HUES48 (cell line): ENCODE measurements at regions not wholly inside any gene's neighbourhood (a gene's known extent, or its start where the extent isn't known, plus 50 kb on each side); places are given as distances from the start of the nearest gene placed in this dataset.
"Not testable (repeated sequence)": the region's sequence is repeated elsewhere in the genome, so short reads cannot be mapped to it uniquely, and the experiment has no call there.

Source experiments
- H3K27ac ChIP-seq: one replicate; pipeline ENCODE4 v1.7.0; 2013; ENCODE audit warnings: low read depth, low read length, inconsistent platforms
- H3K27me3 ChIP-seq: 2 replicates; pipeline ENCODE4 v1.6.1; 2013; ENCODE audit warnings: mild to moderate bottlenecking, low read length; ENCODE audit not compliant: control insufficient read depth, insufficient read depth
- H3K36me3 ChIP-seq: 2 replicates; pipeline ENCODE4 v1.6.1; 2013; ENCODE audit warnings: low read length; ENCODE audit not compliant: control insufficient read depth, insufficient read depth
- H3K4me1 ChIP-seq: 2 replicates; pipeline ENCODE4 v1.6.1; 2013; ENCODE audit warnings: mild to moderate bottlenecking, low read length; ENCODE audit not compliant: control insufficient read depth, insufficient read depth
- H3K4me3 ChIP-seq: 2 replicates; pipeline ENCODE4 v1.5.1; 2013; ENCODE audit warnings: mild to moderate bottlenecking, low read depth, low read length
- H3K9ac ChIP-seq: 2 replicates; pipeline ENCODE4 v1.6.1; 2013; ENCODE audit warnings: mild to moderate bottlenecking, low read depth, low read length, moderate library complexity
- H3K9me3 ChIP-seq: 2 replicates; pipeline ENCODE4 v1.6.1; 2013; ENCODE audit warnings: low read length; ENCODE audit not compliant: control insufficient read depth, insufficient read depth

- H3K4me1 ChIP-seq, result peaks cover 21% of the 10 kb centered on the region
- H3K4me3 ChIP-seq, result no peak overlapping the region
- H3K27me3 ChIP-seq, result no peaks in the 10 kb centered on the region
- H3K36me3 ChIP-seq, result no peaks in the 10 kb centered on the region
- H3K27ac ChIP-seq, result no peak overlapping the region
- no peaks in the 10 kb centered on the region for H3K9me3 ChIP-seq
- no peak overlapping the region for H3K9ac ChIP-seq
These were observed 193.3 kb upstream of the ZNF804B start for GRCh38 chr7:88566162-88566729.

GRCh38 chr7:88565401-88565800 lies 194.1 kb upstream of the ZNF804B start:
- H3K27me3 ChIP-seq, result no peaks in the 10 kb centered on the region
- H3K9me3 ChIP-seq, result no peaks in the 10 kb centered on the region
- H3K9ac ChIP-seq, result no peak overlapping the region
- no peaks in the 10 kb centered on the region for H3K36me3 ChIP-seq
- no peak overlapping the region for H3K4me3 ChIP-seq
- H3K27ac ChIP-seq, result no peak overlapping the region
- peaks cover 21% of the 10 kb centered on the region for H3K4me1 ChIP-seq

GRCh38 chr7:88556441-88556840 lies 203.1 kb upstream of the ZNF804B start:
- H3K27ac ChIP-seq, H3K9ac ChIP-seq, H3K27me3 ChIP-seq, H3K36me3 ChIP-seq, H3K4me3 ChIP-seq, H3K9me3 ChIP-seq, H3K4me1 ChIP-seq: not testable (repeated sequence)

- H3K9ac ChIP-seq, H3K27me3 ChIP-seq, H3K9me3 ChIP-seq: not testable (repeated sequence)
These were observed 204.7 kb upstream of the ZNF804B start for GRCh38 chr7:88554847-88555246.

DNA sequence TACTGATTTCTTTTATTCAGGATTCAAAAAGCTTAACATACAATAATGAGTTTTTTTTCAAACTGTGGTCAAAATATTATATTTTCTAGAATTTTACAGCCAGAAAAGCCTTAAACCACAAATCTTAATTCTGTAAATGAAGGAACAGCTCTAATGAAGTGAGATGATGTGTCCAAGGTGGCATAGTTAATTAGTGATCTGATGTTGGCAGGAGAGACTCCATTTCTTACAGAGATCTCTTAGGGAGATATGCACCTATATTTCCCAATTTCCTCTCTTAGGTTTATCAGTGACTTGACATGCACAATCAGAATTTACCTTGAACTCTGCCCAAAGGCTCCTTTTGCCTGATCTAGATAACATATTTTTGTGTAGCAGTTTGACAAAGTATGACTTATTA lies 211.1 kb upstream of the ZNF804B start:
- Histone ChIP-seq H3K4me3 (no peak overlapping the region), H3K9ac (no peak overlapping the region), H3K27me3 (no peaks in the 10 kb centered on the region), H3K4me1 (no peaks in the 10 kb centered on the region), H3K36me3 (no peaks in the 10 kb centered on the region), H3K9me3 (peaks cover 22% of the 10 kb centered on the region), H3K27ac (no peak overlapping the region)

More at GRCh38 chr7:88554847-88555246, 204.7 kb upstream of the ZNF804B start:
- H3K27ac ChIP-seq, H3K36me3 ChIP-seq, H3K4me3 ChIP-seq, H3K4me1 ChIP-seq: not testable (repeated sequence)

- H3K27me3 ChIP-seq, result no peaks in the 10 kb centered on the region
- no peak overlapping the region for H3K27ac ChIP-seq
- no peaks in the 10 kb centered on the region for H3K4me1 ChIP-seq
- no peak overlapping the region for H3K9ac ChIP-seq
- peaks cover 22% of the 10 kb centered on the region for H3K9me3 ChIP-seq
- H3K4me3 ChIP-seq, result no peak overlapping the region
- no peaks in the 10 kb centered on the region for H3K36me3 ChIP-seq
These were observed 212.7 kb upstream of the ZNF804B start for GRCh38 chr7:88546808-88547207.

DNA sequence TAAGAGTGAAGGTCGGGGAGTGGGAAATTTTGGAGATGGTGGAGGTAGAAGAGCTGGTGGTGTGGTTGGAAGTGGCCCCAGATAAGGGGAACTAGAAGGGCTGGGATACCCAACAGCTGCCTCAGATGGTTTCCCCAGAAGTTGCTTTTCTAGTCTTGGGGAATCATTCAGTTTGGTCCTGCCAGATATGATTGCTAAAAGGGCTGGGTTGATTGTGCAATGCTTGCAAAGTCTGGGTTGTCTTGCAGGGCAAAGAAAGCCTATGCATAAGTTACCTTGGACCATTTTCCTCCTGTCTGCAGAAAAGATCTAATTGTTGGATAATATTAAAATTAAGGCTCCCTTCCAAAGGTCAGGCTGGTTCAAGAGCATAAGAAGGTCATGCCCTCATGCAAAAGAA lies 213.8 kb upstream of the ZNF804B start:
- Histone ChIP-seq H3K4me1 (no peaks in the 10 kb centered on the region), H3K27ac (no peak overlapping the region), H3K9me3 (peaks cover 22% of the 10 kb centered on the region), H3K36me3 (no peaks in the 10 kb centered on the region), H3K27me3 (no peaks in the 10 kb centered on the region), H3K9ac (no peak overlapping the region), H3K4me3 (no peak overlapping the region)

DNA sequence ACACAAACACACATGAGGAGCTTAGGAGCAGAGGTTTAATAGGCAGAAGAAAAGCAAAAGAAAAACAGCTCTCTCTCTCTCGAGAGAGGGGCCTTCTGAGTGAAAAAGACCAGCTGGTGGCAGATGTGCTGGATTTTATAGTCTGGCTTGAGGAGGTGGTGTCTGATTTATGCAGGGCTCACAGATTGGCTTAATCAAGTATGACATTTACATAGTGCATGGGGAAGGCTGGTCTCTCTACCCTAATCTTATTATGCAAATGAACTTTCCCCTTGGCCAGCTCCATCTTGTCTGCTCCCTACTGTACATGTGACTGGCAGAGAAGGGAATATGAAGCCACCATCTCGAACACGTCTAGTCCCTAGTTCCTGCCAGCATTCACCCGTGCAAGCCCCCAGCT lies 219.5 kb upstream of the ZNF804B start:
- Histone ChIP-seq H3K4me1 (no peaks in the 10 kb centered on the region), H3K27me3 (no peaks in the 10 kb centered on the region), H3K36me3 (no peaks in the 10 kb centered on the region), H3K9ac (no peak overlapping the region), H3K4me3 (no peak overlapping the region), H3K9me3 (peaks cover 10% of the 10 kb centered on the region), H3K27ac (no peak overlapping the region)

GRCh38 chr7:88539518-88539917 lies 220.0 kb upstream of the ZNF804B start:
- H3K4me3 ChIP-seq, result no peak overlapping the region
- H3K27me3 ChIP-seq, result no peaks in the 10 kb centered on the region
- no peak overlapping the region for H3K27ac ChIP-seq
- H3K36me3 ChIP-seq, result no peaks in the 10 kb centered on the region
- H3K4me1 ChIP-seq, result no peaks in the 10 kb centered on the region
- H3K9me3 ChIP-seq, result peaks cover 6% of the 10 kb centered on the region
- H3K9ac ChIP-seq, result no peak overlapping the region

- Histone ChIP-seq H3K9me3 (no peaks in the 10 kb centered on the region), H3K27me3 (no peaks in the 10 kb centered on the region), H3K27ac (no peak overlapping the region), H3K4me1 (no peaks in the 10 kb centered on the region), H3K9ac (no peak overlapping the region), H3K4me3 (no peak overlapping the region), H3K36me3 (no peaks in the 10 kb centered on the region)
These were observed 217.0 kb upstream of the STEAP4 start for GRCh38 chr7:88523645-88524044.

- no peaks in the 10 kb centered on the region for H3K36me3 ChIP-seq
- no peak overlapping the region for H3K4me3 ChIP-seq
- H3K27ac ChIP-seq, result no peak overlapping the region
- no peak overlapping the region for H3K9ac ChIP-seq
- H3K27me3 ChIP-seq, result no peaks in the 10 kb centered on the region
- no peaks in the 10 kb centered on the region for H3K9me3 ChIP-seq
- no peaks in the 10 kb centered on the region for H3K4me1 ChIP-seq
These were observed 216.1 kb upstream of the STEAP4 start for GRCh38 chr7:88522771-88523293.
